ENCODE measurements at regions not wholly inside any gene's neighbourhood (a gene's known extent, or its start where the extent isn't known, plus 50 kb on each side); places are given as distances from the start of the nearest gene placed in this dataset.

DNA sequence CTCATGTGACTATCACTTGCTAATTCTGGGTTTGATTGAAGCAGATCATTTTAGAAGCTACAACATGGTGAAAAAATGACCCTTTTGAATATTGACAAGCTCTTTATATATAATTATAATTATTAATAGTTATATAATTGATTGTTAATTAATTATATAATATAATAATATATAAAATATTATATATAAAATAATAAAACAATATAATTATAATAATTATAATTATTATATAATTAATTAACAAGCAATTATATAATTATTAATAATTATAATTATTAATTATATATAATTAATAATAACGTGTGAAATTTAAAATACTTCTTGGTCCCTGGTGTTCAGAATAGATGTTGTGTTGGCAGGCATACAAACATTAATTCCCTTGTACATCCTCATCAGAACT, 404.1 kb upstream of the CDH19 start:
- Histone ChIP-seq H3K9ac (ENCODE audit: low read depth in 1 of 2, low read length in 2 of 2) (no peak overlapping the region), H3K4me3 (ENCODE audit: low read depth in 1 of 3, low read length in 3 of 3) (no peak overlapping the region), H3K27me3 (ENCODE audit: control insufficient read depth in 4 of 4, insufficient read depth in 4 of 4, low read length in 3 of 4) (no peaks in the 10 kb centered on the region), H3K27ac (ENCODE audit: low read depth in 1 of 2, low read length in 2 of 2) (no peak overlapping the region), H3K4me1 (ENCODE audit: control insufficient read depth in 4 of 4, insufficient read depth in 4 of 4, low read length in 3 of 4) (no peaks in the 10 kb centered on the region), H3K9me3 (ENCODE audit: control insufficient read depth in 4 of 4, low read length in 3 of 4) (no peaks in the 10 kb centered on the region), H3K36me3 (ENCODE audit: control insufficient read depth in 4 of 4, insufficient read depth in 3 of 4, low read depth in 1 of 4, low read length in 3 of 4) (no peaks in the 10 kb centered on the region)
- WGBS = 68% methylated on average over 1 of the region's 1 CpG
- TF ChIP-seq YY1 (IDR thresholded peaks at IDR 0.05) = no peak
- TF ChIP-seq, protein P1, sequence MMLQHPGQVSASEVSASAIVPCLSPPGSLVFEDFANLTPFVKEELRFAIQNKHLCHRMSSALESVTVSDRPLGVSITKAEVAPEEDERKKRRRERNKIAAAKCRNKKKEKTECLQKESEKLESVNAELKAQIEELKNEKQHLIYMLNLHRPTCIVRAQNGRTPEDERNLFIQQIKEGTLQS (IDR thresholded peaks at IDR 0.05) = no peak
- no peak for TF ChIP-seq SP1 (IDR thresholded peaks at IDR 0.05)
- no peak for TF ChIP-seq HNF4G (IDR thresholded peaks at IDR 0.05)
- TF ChIP-seq, protein P2, sequence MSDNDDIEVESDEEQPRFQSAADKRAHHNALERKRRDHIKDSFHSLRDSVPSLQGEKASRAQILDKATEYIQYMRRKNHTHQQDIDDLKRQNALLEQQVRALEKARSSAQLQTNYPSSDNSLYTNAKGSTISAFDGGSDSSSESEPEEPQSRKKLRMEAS (IDR thresholded peaks at IDR 0.05) = no peak
- no peak for TF ChIP-seq NR2F2 (IDR thresholded peaks at IDR 0.05)
- no peak for TF ChIP-seq JUND (IDR thresholded peaks at IDR 0.05)
- TF ChIP-seq EGR1 (IDR thresholded peaks at IDR 0.05; ENCODE audit: low read depth in 2 of 2) = no peak
- no peak for TF ChIP-seq RXRA (IDR thresholded peaks at IDR 0.05)
- TF ChIP-seq FOXA1 (IDR thresholded peaks at IDR 0.05) = no peak
- TF ChIP-seq, protein P3, sequence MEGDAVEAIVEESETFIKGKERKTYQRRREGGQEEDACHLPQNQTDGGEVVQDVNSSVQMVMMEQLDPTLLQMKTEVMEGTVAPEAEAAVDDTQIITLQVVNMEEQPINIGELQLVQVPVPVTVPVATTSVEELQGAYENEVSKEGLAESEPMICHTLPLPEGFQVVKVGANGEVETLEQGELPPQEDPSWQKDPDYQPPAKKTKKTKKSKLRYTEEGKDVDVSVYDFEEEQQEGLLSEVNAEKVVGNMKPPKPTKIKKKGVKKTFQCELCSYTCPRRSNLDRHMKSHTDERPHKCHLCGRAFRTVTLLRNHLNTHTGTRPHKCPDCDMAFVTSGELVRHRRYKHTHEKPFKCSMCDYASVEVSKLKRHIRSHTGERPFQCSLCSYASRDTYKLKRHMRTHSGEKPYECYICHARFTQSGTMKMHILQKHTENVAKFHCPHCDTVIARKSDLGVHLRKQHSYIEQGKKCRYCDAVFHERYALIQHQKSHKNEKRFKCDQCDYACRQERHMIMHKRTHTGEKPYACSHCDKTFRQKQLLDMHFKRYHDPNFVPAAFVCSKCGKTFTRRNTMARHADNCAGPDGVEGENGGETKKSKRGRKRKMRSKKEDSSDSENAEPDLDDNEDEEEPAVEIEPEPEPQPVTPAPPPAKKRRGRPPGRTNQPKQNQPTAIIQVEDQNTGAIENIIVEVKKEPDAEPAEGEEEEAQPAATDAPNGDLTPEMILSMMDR (IDR thresholded peaks at IDR 0.05; ENCODE audit: low read depth, low read length, missing input control) = no peak
- DNase-seq (ENCODE audit: low spot score) = no peak

DNA sequence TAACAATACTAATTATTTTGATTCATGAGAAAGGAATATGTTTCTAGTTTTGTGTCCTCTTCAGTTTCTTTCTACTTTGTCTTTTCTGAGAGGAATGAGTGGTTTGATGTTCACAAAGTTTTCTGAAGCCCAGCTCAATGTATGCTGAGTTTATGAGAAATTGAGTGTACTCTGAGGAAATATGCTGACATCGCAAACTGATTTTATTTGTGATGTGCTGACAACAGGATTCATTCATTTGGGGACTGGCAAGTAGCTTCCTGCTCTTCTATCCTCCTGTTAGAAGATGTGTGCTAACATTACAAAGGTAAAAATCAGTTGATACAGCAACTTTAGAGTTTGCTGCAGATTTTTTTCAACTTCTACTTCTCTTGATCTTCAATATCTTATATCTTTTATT, 403.2 kb upstream of the CDH19 start:
- TF ChIP-seq EGR1 (IDR thresholded peaks at IDR 0.05; ENCODE audit: low read depth in 2 of 2) (no peak), TAF1 (conservative IDR thresholded peaks at IDR 0.05) (no peak), HNF4G (IDR thresholded peaks at IDR 0.05) (no peak), GABPA (IDR thresholded peaks at IDR 0.05 in 1 of 2, conservative IDR thresholded peaks at IDR 0.05 in 1 of 2) (no peak), FOXA2 (IDR thresholded peaks at IDR 0.05) (no peak), JUND (IDR thresholded peaks at IDR 0.05) (no peak), RXRA (IDR thresholded peaks at IDR 0.05) (no peak), FOXA1 (IDR thresholded peaks at IDR 0.05) (no peak), YY1 (IDR thresholded peaks at IDR 0.05) (no peak), HNF4A (conservative IDR thresholded peaks at IDR 0.05) (no peak)
- TF ChIP-seq, protein P4, sequence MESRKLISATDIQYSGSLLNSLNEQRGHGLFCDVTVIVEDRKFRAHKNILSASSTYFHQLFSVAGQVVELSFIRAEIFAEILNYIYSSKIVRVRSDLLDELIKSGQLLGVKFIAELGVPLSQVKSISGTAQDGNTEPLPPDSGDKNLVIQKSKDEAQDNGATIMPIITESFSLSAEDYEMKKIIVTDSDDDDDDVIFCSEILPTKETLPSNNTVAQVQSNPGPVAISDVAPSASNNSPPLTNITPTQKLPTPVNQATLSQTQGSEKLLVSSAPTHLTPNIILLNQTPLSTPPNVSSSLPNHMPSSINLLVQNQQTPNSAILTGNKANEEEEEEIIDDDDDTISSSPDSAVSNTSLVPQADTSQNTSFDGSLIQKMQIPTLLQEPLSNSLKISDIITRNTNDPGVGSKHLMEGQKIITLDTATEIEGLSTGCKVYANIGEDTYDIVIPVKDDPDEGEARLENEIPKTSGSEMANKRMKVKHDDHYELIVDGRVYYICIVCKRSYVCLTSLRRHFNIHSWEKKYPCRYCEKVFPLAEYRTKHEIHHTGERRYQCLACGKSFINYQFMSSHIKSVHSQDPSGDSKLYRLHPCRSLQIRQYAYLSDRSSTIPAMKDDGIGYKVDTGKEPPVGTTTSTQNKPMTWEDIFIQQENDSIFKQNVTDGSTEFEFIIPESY (IDR thresholded peaks at IDR 0.05) = no peak
- TF ChIP-seq, protein P1 (IDR thresholded peaks at IDR 0.05) = no peak
- TF ChIP-seq, protein P5, sequence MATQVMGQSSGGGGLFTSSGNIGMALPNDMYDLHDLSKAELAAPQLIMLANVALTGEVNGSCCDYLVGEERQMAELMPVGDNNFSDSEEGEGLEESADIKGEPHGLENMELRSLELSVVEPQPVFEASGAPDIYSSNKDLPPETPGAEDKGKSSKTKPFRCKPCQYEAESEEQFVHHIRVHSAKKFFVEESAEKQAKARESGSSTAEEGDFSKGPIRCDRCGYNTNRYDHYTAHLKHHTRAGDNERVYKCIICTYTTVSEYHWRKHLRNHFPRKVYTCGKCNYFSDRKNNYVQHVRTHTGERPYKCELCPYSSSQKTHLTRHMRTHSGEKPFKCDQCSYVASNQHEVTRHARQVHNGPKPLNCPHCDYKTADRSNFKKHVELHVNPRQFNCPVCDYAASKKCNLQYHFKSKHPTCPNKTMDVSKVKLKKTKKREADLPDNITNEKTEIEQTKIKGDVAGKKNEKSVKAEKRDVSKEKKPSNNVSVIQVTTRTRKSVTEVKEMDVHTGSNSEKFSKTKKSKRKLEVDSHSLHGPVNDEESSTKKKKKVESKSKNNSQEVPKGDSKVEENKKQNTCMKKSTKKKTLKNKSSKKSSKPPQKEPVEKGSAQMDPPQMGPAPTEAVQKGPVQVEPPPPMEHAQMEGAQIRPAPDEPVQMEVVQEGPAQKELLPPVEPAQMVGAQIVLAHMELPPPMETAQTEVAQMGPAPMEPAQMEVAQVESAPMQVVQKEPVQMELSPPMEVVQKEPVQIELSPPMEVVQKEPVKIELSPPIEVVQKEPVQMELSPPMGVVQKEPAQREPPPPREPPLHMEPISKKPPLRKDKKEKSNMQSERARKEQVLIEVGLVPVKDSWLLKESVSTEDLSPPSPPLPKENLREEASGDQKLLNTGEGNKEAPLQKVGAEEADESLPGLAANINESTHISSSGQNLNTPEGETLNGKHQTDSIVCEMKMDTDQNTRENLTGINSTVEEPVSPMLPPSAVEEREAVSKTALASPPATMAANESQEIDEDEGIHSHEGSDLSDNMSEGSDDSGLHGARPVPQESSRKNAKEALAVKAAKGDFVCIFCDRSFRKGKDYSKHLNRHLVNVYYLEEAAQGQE (IDR thresholded peaks at IDR 0.05) = no peak
- TF ChIP-seq, protein P2 (IDR thresholded peaks at IDR 0.05) = no peak
- no peaks in the 10 kb centered on the region for H3K9me3 ChIP-seq (ENCODE audit: control insufficient read depth in 4 of 4, low read length in 3 of 4)
- no peaks in the 10 kb centered on the region for H3K36me3 ChIP-seq (ENCODE audit: control insufficient read depth in 4 of 4, insufficient read depth in 3 of 4, low read depth in 1 of 4, low read length in 3 of 4)
- no peak overlapping the region for H3K4me3 ChIP-seq (ENCODE audit: low read depth in 1 of 3, low read length in 3 of 3)
- H3K27ac ChIP-seq (ENCODE audit: low read depth in 1 of 2, low read length in 2 of 2) = no peak overlapping the region
- no peak for DNase-seq (ENCODE audit: low spot score)
- 96% methylated on average over 1 of the region's 1 CpG for WGBS
- H3K27me3 ChIP-seq (ENCODE audit: control insufficient read depth in 4 of 4, insufficient read depth in 4 of 4, low read length in 3 of 4) = no peaks in the 10 kb centered on the region
- H3K9ac ChIP-seq (ENCODE audit: low read depth in 1 of 2, low read length in 2 of 2) = no peak overlapping the region
- H3K4me1 ChIP-seq (ENCODE audit: control insufficient read depth in 4 of 4, insufficient read depth in 4 of 4, low read length in 3 of 4) = no peaks in the 10 kb centered on the region

All from liver (tissue), 8 donors.